ENCODE measurements at regions not wholly inside any gene's neighbourhood (a gene's known extent, or its start where the extent isn't known, plus 50 kb on each side); places are given as distances from the start of the nearest gene placed in this dataset.
A peak's percentile ranks its signal among the peaks of the same experiment; 100 is the strongest.
"Not testable (repeated sequence)": the region's sequence is repeated elsewhere in the genome, so short reads cannot be mapped to it uniquely, and the experiment has no call there.

DNA sequence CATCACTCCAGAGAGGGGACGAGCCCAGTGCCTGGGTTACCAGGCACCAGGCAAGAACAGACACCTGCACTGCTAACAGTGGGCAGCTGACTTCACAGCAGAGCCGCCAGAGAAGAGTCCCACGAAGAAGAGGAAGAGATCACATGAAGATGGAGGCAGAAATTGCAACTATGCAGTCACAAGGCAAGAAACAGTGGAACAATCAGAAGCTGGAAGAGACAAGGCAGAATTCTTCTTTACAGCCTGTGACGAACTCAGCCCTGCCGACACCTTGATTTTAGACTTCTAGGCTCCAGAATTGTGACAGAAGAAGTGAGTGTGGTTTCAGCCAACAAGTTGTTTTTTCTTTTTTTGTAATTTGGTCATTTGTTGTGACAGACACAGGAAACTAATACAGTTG is 59.2 kb downstream of the IL12A start:
- DNase-seq: no peak

DNA sequence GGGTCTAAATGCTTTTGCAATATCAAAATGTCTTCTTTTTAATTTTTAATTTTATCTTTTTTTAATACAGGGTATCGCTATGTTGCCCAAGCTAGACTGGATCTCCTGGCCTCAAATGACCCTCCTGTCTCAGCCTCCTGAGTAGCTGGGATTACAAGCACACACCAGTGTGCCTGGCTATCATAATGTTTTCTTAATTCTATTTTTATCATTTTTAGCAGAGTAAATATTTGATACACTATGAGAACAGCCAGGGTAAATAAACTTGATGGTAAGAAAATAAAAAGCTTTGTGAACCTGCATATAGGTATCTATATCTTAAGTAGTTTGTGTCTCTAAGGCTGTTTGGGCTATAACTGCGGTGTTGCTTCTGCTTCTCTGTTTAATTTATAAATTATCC is 60.4 kb downstream of the IL12A start:
- DNase-seq: no peak

DNA sequence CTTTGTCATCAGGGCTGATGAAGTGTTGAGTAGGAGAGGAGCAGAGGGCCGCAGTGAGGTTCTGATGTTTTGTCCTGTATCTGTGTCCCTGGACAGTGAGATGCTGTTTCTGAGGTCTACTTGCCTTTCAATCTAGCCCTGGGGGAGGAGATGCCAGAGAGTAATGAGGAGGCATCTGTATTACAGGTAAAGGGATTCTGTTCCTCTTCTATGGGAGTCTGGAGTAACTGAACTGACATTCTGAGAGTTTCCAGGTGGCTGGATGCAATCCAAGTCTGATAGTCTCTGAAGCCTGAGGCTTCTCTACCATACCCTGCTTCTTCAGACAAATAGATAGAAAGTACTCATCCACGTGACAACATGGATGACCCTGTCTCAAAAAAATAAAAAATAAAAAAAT is 60.9 kb downstream of the IL12A start:
- no peak for DNase-seq

DNA sequence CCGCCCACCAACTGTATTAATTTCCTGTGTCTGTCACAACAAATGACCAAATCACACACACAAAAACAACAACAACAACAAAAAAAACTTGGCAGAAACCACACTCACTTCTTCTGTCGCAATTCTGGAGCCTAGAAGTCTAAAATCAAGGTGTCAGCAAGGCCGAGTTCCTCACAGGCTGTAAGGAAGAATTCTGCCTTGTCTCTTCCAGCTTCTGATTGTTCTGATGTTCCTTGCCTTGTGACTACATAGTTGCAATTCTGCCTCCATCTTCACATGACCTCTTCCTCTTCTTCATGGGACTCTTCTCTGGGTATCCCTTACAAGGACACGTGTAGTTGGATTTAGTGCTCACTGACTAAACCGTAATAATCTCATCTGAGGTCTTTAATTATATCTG is 61.4 kb downstream of the IL12A start:
- DNase-seq: no peak

DNA sequence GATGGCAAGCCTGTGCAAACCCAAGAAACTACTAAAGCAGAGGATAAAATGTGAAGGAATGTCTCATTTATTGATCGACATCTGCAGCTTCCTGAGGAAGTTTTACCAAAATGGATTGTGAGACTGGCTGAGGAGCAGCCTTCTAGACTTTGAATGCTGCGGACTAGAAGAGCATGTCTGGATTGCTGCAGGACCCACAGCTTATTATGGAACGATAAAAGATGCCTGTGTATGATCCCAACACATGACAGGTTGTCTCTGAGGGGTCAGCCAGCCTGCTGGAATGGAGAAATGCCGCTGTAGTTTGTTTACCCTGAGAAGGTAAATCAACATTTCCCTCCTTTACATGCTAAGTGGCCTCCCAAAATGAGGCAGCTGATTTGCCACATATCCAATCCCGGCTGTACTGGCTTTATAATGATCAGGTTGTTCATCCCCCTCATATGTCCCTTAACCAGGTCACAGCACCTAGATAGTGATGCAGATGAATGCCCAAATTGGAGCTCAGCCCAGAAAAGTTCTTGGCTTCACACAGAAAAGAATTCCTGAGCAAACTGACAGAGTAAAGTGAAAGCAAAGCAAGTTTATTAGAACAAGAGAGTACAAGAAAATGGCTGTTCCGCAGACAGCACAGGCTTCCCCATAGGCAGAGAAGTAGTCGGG is 63.9 kb downstream of the IL12A start:
- peak; percentile 46 for DNase-seq

DNA sequence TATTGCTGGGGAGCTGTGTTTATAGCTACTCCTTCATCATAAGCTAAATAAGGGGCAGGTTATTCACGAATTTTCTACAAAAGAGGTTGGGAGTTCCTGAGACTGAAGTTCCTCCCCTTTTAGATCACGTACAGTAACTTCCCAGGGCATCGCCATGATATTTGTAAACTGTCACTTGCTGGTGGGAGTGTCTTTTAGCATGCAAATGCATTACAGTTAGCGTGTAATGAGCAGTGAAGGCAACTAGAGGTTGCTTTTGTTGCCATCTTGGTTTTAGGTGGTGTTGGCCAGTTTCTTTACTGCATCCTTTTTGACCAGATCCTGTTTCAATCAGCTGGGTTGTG is 64.4 kb downstream of the IL12A start:
- DNase-seq: no peak

DNA sequence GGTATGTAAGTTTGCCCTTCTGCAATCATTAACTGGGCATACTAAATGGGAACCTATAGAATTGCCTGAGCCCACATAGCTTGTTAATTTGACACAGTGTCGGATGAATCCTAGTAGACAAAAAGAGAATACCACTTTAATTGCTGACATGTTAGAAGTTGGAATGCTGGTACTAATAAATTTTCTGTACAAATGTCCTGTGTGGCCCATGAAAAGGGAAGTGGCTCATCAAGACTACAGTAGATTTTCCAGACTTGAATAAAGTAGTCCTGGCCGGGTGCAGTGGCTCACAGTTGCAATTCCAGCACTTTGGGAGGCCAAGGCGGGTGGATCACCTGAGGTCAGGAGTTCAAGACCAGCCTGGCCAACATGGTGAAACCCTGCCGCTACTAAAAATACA is 66.2 kb downstream of the IL12A start:
- DNase-seq: not testable (repeated sequence)

DNA sequence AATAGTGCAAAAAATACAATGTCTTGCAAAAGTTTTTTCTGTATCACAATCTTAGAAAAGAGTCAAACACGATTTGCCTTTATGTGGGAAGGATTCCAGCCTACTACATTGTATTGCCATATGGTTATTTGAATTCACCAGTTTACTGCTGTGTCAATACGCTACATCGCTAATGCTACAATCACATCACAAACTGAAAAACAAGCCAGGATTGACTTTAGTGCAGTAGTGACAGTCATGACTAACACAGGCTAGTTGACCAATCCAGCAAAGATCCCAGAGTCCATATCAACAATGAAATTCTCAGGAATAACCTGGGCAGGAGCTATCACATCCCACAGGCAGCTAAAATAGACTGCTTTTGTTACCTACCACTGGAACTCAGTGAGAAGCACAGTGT is 67.0 kb downstream of the IL12A start:
- DNase-seq: no peak

DNA sequence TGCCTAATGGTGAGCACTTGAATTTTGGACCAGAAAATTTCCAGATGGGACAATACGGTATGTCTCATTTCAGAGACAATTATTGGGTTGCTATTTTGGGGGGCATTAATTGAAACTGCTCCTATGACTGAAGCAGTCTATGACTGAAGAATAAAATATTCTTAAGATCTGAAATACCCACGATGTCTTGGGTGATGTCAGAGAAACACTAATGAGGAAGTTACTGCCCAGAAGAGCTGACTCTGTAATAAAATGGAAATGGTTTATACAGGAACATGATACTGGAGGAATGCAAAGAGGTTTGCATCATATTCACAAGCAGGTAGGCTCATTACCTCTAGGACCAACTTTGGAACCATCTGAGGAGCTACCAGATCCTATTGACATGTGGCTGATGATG is 68.7 kb downstream of the IL12A start:
- no peak for DNase-seq

DNA sequence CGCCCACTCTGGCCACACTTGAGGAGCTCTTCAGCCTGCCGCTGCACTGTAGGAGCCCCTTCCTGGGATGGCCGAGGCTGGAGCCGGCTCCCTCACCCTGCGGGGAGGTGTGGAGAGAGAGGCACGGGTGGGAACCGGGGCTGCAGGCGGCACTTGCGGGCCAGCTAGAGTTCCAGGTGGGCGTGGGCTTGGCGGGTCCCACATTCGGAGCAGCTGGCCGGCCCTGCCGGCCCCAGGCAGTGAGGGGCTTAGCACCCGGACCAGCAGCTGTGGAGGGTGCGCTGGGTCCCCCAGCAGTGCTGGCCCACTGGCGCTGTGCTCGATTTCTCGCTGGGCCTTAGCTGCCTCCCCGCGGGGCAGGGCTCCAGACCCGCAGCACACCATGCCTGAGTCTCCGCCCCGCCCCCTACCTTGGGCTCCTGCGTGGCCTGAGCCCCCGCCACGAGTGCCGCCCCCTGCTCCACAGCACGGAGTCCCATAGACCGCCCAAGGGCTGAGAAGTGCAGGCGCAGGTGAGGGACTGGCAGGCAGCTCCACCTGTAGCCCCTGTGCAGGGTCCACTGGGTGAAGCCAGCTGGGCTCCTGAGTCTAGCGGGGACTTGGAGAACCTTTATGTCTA is 71.9 kb downstream of the IL12A start:
- DNase-seq: no peak

DNA sequence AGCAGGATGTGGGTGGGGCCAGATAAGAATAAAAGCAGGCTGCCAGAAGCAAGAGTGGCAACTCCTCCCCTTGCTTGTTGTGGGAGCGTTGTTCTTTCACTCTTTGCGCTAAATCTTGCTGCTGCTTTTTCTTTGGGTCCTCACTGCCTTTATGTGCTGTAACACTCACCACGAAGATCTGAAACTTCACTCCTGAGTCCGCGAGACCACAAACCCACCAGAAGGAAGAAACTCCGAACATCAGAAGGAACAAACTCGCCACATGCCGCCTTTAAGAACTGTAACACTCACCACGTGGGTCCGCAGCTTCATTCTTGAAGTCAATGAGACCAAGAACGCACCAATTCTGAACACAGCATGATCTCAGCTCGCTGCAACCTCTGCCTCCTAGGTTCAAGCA is 72.9 kb downstream of the IL12A start:
- DNase-seq: no peak

DNA sequence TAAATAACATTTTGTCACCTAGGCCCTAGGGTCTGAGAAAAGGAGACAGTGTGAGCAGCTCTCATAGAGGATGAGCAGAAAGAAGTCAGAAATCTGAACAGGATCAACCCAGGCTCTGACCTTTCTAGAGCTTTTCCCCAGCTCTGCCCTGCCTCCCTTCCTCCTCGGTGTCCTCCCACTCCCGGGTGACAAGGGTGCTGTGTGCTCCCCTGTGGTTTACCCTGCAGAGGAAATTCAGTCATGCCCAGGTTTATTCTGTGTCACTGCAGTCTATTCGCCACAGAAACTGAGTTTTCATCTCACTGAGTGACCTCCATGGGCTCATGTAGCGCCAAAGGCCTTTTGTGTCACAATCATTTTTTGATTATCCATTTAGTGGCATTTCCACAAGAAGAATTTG is 76.6 kb downstream of the IL12A start:
- no peak for DNase-seq

DNA sequence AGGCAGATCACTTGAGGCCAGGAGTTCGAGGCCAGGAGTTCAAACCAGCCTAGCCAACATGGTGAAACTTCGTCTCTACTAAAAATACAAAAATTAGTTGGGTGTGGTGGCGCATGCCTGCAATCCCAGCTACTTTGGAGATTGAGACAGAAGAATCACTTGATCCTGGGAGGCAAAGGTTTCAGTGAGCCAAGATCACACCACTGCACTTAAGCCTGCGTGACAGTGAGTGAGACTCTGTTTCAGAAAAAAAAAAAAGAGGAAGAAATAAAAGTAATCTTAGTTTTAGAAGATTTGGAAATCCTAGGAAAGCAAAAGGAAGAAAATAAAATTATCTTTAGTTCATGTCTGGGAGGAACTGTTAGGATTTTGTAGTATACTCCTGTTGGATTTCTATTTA is 77.2 kb downstream of the IL12A start:
- no peak for DNase-seq

DNA sequence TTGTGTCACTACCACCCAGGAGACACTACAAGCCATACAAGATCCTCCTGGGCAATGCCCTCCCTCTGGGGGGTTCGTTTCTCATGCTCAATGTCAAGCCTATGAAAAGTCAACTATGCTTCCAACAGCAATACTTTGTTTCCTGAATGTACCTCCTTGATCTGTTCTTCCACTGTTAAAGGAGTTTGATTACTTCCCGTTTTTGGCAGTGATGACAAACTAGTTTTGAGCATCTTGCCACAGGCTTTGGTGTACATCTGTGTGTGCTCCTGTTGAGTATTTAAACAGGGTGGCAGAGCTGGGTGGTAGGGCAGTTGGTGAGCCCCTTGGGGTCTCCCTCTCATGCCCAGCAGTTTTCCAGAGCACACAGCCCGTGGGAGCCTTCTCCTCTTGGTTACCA is 81.4 kb downstream of the IL12A start:
- no peak for DNase-seq

DNA sequence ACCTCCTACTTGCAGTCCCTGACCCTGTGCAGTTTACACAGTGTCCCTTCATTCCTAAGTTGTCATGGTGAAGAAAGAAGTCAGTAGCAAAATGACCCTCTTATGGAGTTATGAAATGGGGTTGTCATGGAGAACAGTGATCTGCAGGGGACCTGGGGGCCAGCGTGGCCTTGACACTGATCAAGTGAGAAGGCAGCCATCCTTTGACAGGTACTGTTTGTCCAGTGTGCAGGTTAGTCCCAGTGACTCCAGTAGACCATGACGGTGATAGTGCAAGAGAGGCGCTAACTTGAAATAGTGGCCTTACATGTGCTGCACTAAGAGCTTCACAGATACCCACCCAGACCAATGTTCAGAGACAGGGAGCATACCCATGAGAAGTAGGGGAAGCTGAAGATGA is 87.9 kb downstream of the IL12A start:
- DNase-seq: no peak

DNA sequence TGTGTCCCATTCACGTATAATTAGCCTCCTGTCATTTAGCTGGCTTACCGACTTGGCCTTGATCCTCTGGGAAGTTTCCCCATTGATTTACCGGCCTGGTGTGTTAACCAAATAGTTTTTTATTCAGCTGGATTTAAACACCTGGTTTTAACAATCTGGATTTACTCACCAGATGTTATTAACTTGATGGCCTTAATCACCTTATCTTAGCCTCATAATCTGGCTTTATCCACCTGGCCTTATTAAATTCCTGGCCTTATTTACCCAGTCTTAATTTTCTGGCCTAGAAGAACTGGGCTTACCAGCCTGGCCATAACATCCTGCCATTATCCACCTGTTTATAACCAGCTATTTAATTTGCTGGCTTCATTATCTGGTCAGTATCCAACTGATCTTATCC is 89.9 kb downstream of the IL12A start:
- DNase-seq: no peak

DNA sequence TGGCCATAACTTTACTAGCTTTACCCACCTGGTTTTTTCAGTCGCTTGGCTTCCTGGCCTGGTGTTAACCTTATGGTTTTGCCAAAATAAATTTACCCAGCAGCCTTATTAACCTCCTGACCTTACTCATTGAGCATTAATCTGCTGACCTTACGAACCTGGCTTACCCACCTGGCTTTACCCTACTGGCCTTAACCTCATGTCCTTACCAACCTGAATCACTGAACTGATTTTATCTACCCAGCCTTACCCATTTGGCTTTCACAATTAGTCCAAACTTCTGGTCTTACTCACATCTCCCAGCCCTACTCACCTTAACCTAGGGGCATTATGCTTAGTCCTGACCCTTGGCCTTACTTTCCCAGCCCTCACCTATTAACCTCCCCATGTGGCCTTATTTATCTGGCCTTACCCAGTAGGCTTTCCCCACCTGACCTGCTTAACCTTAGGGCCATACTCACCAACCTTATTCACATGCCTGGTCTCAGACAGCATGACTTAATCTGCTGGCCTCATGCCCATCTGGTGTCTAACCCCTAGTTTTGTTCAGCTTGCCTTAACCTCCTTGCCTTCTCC is 93.4 kb downstream of the IL12A start:
- DNase-seq: no peak

DNA sequence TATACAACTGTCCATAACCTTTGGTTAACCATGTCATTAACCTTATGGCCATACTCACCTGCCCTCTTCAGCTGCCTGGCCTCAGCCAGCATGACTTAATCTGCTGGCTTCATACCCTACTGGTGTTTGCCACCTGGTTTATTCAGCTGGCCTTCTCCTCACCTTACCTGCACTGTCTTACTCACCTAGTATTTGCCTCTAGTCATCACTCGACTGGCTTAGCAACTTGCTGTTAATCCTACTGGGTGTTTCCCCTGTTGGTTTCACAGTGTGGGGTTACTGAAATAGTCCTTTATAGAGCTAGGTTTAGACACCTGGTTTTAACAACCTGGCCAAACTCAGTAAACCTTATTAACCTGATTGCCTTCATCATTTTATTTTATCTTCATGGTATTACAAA is 96.4 kb downstream of the IL12A start:
- DNase-seq: no peak

DNA sequence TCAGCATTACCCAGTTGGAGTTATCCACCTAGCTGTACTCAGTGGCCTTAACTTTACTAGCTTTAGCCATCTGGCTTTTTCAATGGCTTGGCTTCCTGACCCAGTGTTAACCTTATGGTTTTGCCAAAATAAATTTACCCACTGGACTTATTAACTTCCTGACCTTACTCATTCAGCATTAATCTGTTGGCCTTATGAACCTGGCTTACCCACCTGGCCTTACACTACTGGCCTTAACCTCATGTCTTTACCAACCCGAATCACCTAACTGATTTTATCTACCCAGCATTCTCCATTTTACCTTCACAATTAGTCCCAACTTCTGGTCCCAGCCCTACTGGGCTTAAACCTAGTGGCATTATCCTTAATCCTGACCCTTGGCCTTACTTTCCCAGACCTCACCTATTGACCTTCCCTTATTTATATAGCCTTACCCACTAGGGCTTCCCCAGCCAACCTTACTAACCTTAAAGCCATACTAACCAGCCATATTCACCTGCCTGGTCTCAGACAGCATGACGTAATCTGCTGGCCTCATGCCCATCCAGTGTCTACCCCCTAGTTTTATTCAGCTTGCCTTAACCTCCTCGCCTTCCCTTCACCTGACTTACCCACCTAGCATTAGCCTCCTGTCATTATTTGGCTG is 100.0 kb downstream of the IL12A start:
- no peak for DNase-seq

DNA sequence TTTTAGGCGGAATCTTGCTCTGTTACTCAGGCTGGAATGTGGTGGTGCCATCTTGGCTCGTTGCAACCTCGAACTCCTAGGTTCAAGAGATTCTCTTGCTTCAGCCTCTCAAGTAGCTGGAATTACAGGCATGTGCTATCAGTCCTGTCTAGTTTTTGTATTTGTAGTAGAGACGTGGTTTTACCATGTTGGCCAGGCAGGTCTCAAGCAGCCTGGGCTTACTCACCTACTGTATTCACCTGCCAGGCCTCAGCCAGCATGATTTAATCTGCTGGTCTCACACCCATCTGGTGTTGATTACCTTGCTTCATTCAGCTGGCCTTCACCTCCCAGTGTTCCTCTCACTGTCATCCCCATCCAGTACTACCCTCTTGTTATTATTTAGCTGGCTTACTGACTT is 102.0 kb downstream of the IL12A start:
- DNase-seq: no peak

DNA sequence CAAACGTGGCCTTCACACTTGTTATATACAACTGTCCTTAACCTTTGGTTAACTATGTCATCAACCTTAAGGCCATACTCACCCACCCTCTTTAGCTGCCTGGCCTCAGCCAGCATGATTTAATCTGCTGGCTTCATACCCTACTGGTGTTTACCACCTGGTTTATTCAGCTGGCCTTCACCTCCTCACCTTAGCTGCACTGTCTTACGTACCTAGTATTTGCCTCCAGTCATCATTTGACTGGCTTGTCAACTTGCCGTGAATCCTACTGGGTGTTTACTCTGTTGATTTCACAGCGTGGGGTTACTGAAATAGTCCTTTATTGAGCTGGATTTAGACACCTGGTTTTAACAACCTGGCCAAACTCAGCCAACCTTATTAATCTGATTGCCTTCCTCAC is 102.8 kb downstream of the IL12A start:
- no peak for DNase-seq

DNA sequence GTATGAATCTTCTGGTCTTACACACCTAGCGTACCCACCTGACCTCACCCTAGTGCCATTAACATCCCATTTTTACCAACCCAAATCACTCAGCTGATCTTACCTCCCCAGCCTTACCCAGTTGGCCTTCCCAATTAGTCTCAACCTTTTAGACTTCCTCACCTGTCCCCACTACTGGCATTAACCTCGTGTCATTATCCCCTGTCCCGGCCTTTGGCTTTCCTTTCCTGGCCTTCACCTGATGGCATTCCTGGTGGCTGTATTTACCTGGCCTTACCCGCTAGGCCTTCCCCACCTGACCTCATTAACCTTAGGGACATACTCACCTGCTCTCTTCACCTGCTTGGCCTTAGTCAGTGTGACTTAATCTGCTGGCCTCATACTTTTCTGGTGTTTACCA is 104.1 kb downstream of the IL12A start:
- no peak for DNase-seq

DNA sequence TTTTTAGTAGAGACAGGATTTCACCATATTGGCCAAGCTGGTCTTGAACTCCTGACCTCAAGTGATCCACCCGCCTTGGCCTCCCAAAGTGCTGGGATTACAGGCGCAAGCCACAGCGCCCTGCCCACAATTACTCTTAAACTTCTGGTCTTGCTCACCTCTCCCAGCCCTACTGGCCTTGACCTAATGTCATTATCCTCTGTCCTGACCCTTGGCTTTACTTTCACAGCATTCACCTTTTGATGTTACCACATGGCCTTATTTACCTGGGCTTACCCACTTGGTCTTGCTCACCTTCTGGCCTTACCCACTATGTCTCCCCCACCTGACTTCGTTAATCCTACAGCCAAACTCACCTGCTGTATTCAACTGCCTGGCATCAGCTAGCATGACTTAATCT is 105.9 kb downstream of the IL12A start:
- DNase-seq: no peak

DNA sequence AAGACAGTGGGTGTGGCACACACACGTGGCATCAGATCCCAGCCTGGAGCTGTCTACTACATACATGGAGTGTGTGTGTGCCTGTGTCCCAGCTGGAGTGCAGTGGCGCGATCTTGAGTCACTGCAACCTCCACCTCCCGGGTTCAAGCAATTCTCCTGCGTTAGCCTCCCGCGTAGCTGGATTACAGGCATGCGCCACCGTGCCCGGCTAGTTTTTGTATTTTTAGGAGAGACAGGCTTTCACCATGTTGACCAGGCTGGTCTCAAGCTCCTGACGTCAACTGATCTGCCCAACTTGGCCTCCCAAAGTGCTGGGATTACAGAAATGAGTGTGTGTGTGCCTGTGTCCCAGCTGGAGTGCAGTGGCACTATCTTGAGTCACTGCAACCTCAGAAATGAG is 108.8 kb downstream of the IL12A start:
- no peak for DNase-seq
